ENCODE measurements at regions not wholly inside any gene's neighbourhood (a gene's known extent, or its start where the extent isn't known, plus 50 kb on each side); places are given as distances from the start of the nearest gene placed in this dataset.
"Not testable (repeated sequence)": the region's sequence is repeated elsewhere in the genome, so short reads cannot be mapped to it uniquely, and the experiment has no call there.

- no peak overlapping the region for H3K4me3 ChIP-seq (ENCODE audit: insufficient read depth, low read depth, low read length)
- Mint-ChIP-seq H3K27ac (ENCODE audit: unreplicated experiment) (no peak overlapping the region), H3K4me1 (ENCODE audit: low read depth, unreplicated experiment) (peaks cover 3% of the 10 kb centered on the region), H3K27me3 (ENCODE audit: low read depth, unreplicated experiment) (no peaks in the 10 kb centered on the region), H3K9me3 (ENCODE audit: unreplicated experiment) (peaks cover 6% of the 10 kb centered on the region), H3K36me3 (ENCODE audit: low read depth, unreplicated experiment) (no peaks in the 10 kb centered on the region), H3K4me3 (ENCODE audit: unreplicated experiment) (no peak overlapping the region)
- DNase-seq (ENCODE audit: low read depth) (no peak), FAIRE-seq (no peak)
- H2AFZ ChIP-seq (ENCODE audit: low read depth, low read length), result no peak overlapping the region
- H3K79me2 ChIP-seq (ENCODE audit: insufficient read depth, low read length), result no peaks in the 10 kb centered on the region
- H3K9me3 ChIP-seq (ENCODE audit: insufficient read depth, low read depth, low read length), result no peaks in the 10 kb centered on the region
- H3K36me3 ChIP-seq (ENCODE audit: insufficient read depth, low read length), result no peaks in the 10 kb centered on the region
- no peaks in the 10 kb centered on the region for H3K4me1 ChIP-seq (ENCODE audit: insufficient read depth, low read length)
- H3K9ac ChIP-seq (ENCODE audit: low read length), result no peak overlapping the region
- TF ChIP-seq EZH2 (IDR thresholded peaks at IDR 0.05; ENCODE audit: insufficient read depth, low read length) (no peak), CTCF (IDR thresholded peaks at IDR 0.05; ENCODE audit: insufficient read depth, low read depth, low read length) (no peak)
- no peak overlapping the region for H3K4me2 ChIP-seq (ENCODE audit: low read length)
- no peaks in the 10 kb centered on the region for H4K20me1 ChIP-seq (ENCODE audit: insufficient read depth, low read length)
- no peaks in the 10 kb centered on the region for H3K27me3 ChIP-seq (ENCODE audit: insufficient read depth, low read length)
- no peak overlapping the region for H3K27ac ChIP-seq (ENCODE audit: low read depth, low read length)
Measured at GRCh38 chr6:114634016-114634415, 291.2 kb upstream of the HS3ST5 start.

DNA sequence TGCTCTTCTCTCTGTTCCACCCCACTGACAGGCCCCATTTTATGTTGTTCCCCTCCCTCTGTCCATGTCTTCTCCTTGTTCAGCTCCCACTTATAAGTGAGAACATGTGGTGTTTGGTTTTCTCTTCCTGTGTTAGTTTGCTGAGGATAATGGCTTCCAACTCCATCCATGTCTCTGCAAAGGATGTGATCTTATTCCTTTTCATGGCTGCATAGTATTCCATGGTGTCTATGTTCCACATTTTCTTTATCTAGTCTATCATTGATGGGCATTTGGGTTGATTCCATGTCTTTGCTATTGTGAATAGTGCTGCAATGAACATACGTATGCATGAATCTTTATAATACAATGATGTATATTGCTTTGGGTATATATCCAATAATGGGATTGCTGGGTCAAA is 283.4 kb upstream of the HS3ST5 start:
- not testable (repeated sequence) for H3K36me3 ChIP-seq (ENCODE audit: insufficient read depth, low read length); H3K27me3 Mint-ChIP-seq (ENCODE audit: low read depth, unreplicated experiment); FAIRE-seq; H3K4me1 ChIP-seq (ENCODE audit: insufficient read depth, low read length); H3K27me3 ChIP-seq (ENCODE audit: insufficient read depth, low read length); H3K79me2 ChIP-seq (ENCODE audit: insufficient read depth, low read length); DNase-seq (ENCODE audit: low read depth); H3K9ac ChIP-seq (ENCODE audit: low read length); H3K9me3 Mint-ChIP-seq (ENCODE audit: unreplicated experiment); H3K27ac Mint-ChIP-seq (ENCODE audit: unreplicated experiment); H3K9me3 ChIP-seq (ENCODE audit: insufficient read depth, low read depth, low read length); H3K36me3 Mint-ChIP-seq (ENCODE audit: low read depth, unreplicated experiment); H4K20me1 ChIP-seq (ENCODE audit: insufficient read depth, low read length); H3K27ac ChIP-seq (ENCODE audit: low read depth, low read length); H3K4me3 ChIP-seq (ENCODE audit: insufficient read depth, low read depth, low read length); H3K4me3 Mint-ChIP-seq (ENCODE audit: unreplicated experiment); H3K4me2 ChIP-seq (ENCODE audit: low read length); H2AFZ ChIP-seq (ENCODE audit: low read depth, low read length)
- H3K4me1 Mint-ChIP-seq (ENCODE audit: low read depth, unreplicated experiment), result peaks cover 14% of the 10 kb centered on the region

DNA sequence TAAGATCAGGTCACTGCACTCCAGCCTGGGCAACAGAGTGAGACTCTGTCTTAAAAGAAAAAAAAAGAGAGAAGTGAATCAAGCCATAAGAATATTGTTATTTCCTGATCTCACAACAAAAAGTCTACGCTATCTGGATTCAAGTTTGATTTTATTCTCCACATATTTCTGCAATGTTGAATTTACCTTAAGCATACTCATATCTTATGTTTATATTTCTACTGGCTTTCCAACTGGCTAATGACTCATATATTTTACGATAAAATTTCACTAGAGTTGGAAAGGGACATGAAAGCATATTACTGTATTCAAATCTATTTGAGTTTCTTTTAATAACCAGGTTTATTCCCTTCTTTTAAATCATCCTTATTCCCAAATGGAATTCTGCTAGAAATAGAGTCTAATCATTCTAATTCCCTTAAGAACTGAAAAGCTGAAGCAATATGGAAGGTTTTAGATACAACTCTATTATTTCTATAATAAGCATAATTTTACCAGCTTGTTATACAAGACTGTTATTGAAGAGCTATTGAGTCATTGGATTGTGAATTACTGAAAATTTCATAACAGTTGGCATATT is 276.9 kb upstream of the HS3ST5 start:
- Histone ChIP-seq H3K27ac (ENCODE audit: low read depth, low read length) (no peak overlapping the region), H3K79me2 (ENCODE audit: insufficient read depth, low read length) (no peaks in the 10 kb centered on the region), H3K4me1 (ENCODE audit: insufficient read depth, low read length) (no peaks in the 10 kb centered on the region), H3K36me3 (ENCODE audit: insufficient read depth, low read length) (no peaks in the 10 kb centered on the region), H3K9me3 (ENCODE audit: insufficient read depth, low read depth, low read length) (no peaks in the 10 kb centered on the region), H4K20me1 (ENCODE audit: insufficient read depth, low read length) (no peaks in the 10 kb centered on the region), H3K9ac (ENCODE audit: low read length) (no peak overlapping the region), H3K4me3 (ENCODE audit: insufficient read depth, low read depth, low read length) (no peak overlapping the region), H2AFZ (ENCODE audit: low read depth, low read length) (no peak overlapping the region), H3K4me2 (ENCODE audit: low read length) (no peak overlapping the region), H3K27me3 (ENCODE audit: insufficient read depth, low read length) (no peaks in the 10 kb centered on the region)
- FAIRE-seq (no peak), DNase-seq (ENCODE audit: low read depth) (no peak)
- H3K4me1 Mint-ChIP-seq (ENCODE audit: low read depth, unreplicated experiment), result peaks cover 10% of the 10 kb centered on the region
- TF ChIP-seq CTCF (IDR thresholded peaks at IDR 0.05; ENCODE audit: insufficient read depth, low read depth, low read length), result no peak
- TF ChIP-seq EZH2 (IDR thresholded peaks at IDR 0.05; ENCODE audit: insufficient read depth, low read length), result no peak
- H3K27ac Mint-ChIP-seq (ENCODE audit: unreplicated experiment), result no peak overlapping the region
- H3K36me3 Mint-ChIP-seq (ENCODE audit: low read depth, unreplicated experiment), result no peaks in the 10 kb centered on the region
- no peaks in the 10 kb centered on the region for H3K9me3 Mint-ChIP-seq (ENCODE audit: unreplicated experiment)
- no peak overlapping the region for H3K4me3 Mint-ChIP-seq (ENCODE audit: unreplicated experiment)
- no peaks in the 10 kb centered on the region for H3K27me3 Mint-ChIP-seq (ENCODE audit: low read depth, unreplicated experiment)

All from astrocyte (in vitro differentiated cells and primary cell).